GM10248 (cell line): ENCODE measurements at regions not wholly inside any gene's neighbourhood (a gene's known extent, or its start where the extent isn't known, plus 50 kb on each side); places are given as distances from the start of the nearest gene placed in this dataset.

Source experiments
- CTCF ChIA-PET: fragments of 300-600 bp; sonication (Branson Sonifier 250); formaldehyde crosslinking; extraction: SDS; loops from one replicate; lab custom pipeline; 2021; ENCODE audit warnings: antibody characterized with exemption; lab: Yijun Ruan, JAX
- POLR2A ChIA-PET: fragments of 350-650 bp; sonication (Branson Sonifier 250); formaldehyde crosslinking; extraction: SDS; loops from one replicate; lab custom pipeline; 2020; ENCODE audit warnings: antibody characterized with exemption; lab: Yijun Ruan, JAX
- DNase-seq: peaks from one replicate; pipeline ENCODE4 v3.0.0; 2012; ENCODE audit errors: extremely low spot score
- TF ChIP-seq, protein P1 (sequence below): IDR thresholded peaks from 2 replicates; pipeline ENCODE4 v1.5.1; 2012; ENCODE audit warnings: mild to moderate bottlenecking, low read depth; ENCODE audit errors: extremely low read depth, missing control alignments, control extremely low read depth

DNA sequence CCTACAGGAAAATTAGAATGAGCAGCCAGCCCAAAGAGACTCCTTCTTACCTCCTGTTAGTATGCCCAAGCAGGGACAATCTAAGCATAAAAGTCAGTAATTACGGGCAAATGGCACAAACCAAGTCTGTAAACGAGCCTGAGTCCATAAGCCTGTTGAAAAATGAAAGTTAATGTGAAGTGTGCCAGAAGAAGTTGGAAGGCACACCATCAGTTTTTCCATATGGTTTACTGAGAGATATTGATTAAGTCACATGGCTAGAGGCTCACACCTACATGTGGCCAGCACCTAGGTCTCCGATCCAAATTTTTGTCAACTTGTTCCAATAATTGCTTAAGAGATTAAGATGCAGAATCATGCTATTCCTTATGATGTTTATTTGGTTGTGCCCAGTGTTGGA, 242.4 kb upstream of the CSF3R start:
- TF ChIP-seq, protein P1, sequence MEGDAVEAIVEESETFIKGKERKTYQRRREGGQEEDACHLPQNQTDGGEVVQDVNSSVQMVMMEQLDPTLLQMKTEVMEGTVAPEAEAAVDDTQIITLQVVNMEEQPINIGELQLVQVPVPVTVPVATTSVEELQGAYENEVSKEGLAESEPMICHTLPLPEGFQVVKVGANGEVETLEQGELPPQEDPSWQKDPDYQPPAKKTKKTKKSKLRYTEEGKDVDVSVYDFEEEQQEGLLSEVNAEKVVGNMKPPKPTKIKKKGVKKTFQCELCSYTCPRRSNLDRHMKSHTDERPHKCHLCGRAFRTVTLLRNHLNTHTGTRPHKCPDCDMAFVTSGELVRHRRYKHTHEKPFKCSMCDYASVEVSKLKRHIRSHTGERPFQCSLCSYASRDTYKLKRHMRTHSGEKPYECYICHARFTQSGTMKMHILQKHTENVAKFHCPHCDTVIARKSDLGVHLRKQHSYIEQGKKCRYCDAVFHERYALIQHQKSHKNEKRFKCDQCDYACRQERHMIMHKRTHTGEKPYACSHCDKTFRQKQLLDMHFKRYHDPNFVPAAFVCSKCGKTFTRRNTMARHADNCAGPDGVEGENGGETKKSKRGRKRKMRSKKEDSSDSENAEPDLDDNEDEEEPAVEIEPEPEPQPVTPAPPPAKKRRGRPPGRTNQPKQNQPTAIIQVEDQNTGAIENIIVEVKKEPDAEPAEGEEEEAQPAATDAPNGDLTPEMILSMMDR: no peak
- CTCF ChIA-PET: interaction anchor here (1.2 kb wide), 1 partner anchor 12 kb away, joined by 3 read pairs; no protein-coding TSS in a partner anchor
- POLR2A ChIA-PET: no interaction called here

DNA sequence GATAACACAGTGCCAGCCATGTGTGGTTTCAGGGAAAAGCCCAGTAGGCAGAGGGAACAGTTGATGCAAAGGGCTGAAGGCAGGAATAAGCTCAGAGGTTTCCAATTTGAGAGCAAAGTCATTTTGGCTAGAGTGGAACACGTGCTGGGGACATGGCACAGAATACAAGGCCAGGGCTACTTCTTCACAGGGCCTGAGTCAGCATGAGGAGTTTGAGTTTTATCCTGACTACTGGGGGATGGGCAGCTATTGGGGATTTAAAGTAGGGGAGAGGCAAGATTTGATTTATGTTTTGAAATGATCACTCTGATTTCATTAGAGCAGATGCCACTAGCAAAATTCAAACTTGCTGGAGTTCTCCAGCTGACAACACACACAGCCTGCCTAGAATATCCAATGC, 241.1 kb upstream of the CSF3R start:
- TF ChIP-seq, protein P1: no peak
- ChIA-PET POLR2A (no interaction called here), CTCF (interaction anchor here (1.2 kb wide), 1 partner anchor 13 kb away, joined by 3 read pairs; no protein-coding TSS in a partner anchor)
- DNase-seq: no peak

More for the DNA sequence above, 242.4 kb upstream of the CSF3R start:
- DNase-seq: no peak

DNA sequence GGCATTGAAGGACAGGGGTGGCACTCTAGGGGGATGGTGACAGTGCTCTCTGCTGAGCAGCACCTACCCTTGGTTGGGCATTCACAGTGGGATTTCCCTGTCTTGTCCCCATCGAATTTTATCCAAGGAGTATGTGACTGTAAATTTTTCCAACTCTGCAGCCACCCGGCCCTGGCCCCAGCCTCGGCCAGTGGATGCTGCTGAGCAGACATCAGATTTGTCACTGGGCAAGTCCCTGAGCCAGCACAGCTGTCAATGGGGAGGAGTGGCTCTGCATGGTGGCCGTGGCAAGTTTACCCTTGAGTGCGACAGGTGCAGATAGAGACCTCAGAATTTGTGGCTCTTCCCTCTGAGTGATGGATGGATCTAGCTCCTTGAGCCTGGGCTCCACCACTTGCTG, 240.2 kb upstream of the CSF3R start:
- TF ChIP-seq, protein P1: no peak
- DNase-seq: no peak
- ChIA-PET CTCF (no interaction called here), POLR2A (no interaction called here)

DNA sequence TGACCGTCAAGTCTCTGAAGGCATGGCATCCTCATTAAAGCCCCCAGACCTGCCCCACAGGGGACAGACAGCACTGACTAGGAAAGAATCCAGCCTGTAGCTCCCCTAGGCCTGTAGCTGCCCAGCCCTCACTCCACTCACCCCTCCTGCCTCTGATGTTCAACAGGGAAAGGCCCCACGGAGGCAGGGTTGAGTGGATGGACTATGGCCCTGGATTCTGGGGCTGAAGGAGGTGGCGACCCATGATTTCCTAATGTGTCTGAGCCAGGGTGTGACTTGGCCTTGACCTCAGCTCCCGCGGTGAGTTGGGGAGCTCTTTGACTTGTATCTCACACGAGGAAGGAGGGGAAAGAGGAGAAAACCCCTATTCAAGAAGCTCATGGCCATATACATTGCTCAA, 238.5 kb upstream of the CSF3R start:
- ChIA-PET POLR2A (no interaction called here), CTCF (interaction anchor here (1.5 kb wide), 1 partner anchor 10 kb away, joined by 3 read pairs; no protein-coding TSS in a partner anchor)
- DNase-seq: no peak
- TF ChIP-seq, protein P1: no peak

DNA sequence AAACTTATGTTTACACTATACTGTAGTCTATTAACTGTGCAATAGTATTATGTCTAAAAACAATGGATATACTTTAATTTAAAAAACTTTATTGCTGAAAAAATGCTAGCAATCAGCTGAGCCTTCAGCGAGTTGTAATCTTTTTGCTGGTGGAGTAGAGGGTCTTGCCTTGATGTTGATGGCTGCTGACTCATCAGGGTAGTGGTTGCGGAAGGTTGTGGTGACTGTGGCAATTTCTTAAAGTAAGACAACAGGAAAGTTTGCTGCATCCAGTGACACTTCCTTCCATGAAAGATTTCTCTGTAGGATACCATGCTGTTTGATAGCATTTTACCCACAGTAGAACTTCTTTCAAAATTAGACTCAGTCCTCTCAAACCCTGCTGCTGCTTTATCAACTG, 234.7 kb upstream of the CSF3R start:
- DNase-seq: no peak
- POLR2A ChIA-PET: interaction anchor here (0.7 kb wide), 1 partner anchor 285 kb away, joined by 4 read pairs; no protein-coding TSS in a partner anchor
- TF ChIP-seq, protein P1: no peak
- CTCF ChIA-PET: no interaction called here

DNA sequence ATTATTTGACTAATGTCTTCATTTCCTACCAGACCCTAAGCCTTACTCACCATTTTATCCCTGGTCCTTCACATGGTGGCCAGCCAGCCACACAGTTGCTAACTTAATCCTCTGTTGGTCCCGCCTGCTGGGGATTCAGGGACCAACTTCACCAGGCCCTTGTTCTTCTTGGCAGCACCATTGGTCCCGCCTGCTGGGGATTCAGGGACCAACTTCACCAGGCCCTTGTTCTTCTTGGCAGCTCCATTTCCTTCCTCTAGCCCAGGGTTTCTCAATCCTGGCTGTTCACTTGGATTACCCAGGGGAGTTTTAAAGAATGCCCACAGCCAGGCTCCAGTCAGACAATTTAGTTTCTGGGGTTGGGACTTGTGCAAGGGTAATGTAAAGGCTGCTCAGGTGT, 233.1 kb upstream of the CSF3R start:
- TF ChIP-seq, protein P1: no peak
- DNase-seq: no peak
- ChIA-PET CTCF (interaction anchor here (1.6 kb wide), 1 partner anchor 13 kb away, joined by 5 read pairs; no protein-coding TSS in a partner anchor), POLR2A (no interaction called here)
